ENCODE measurements at regions not wholly inside any gene's neighbourhood (a gene's known extent, or its start where the extent isn't known, plus 50 kb on each side); places are given as distances from the start of the nearest gene placed in this dataset.

DNA sequence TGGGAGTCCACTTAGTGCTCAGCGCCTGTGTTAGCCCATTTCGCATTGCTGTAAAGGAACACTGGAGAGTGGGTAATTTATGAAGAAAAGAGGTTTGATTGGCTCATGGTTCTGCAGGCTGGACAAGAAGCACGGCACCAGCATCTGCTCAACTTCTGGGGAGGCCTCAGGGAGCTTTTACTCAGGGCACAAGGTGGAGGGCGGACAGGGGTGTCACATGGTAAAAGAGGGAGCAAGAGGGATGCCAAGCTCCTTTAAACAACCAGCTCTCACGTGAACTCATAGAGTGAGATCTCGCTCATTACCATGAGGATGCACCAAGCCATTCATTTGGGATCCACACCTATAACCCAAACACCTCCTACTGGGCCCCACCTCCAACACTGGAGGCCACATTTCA lies 181.4 kb upstream of the TLE3 start:
- Histone ChIP-seq H3K27me3 (ENCODE audit: insufficient read depth, poor library complexity, severe bottlenecking) (no peaks in the 10 kb centered on the region), H3K4me1 (ENCODE audit: insufficient read depth, poor library complexity, severe bottlenecking) (no peaks in the 10 kb centered on the region), H3K9me3 (ENCODE audit: severe bottlenecking) (no peaks in the 10 kb centered on the region), H3K36me3 (ENCODE audit: low read depth) (no peaks in the 10 kb centered on the region), H3K4me3 (ENCODE audit: severe bottlenecking) (no peak overlapping the region), H3K27ac (ENCODE audit: poor library complexity, severe bottlenecking) (no peak overlapping the region)
- ATAC-seq (ENCODE audit: low read depth) (no peak), DNase-seq (ENCODE audit: low spot score) (peak; percentile 13)
- TF ChIP-seq, protein P1, sequence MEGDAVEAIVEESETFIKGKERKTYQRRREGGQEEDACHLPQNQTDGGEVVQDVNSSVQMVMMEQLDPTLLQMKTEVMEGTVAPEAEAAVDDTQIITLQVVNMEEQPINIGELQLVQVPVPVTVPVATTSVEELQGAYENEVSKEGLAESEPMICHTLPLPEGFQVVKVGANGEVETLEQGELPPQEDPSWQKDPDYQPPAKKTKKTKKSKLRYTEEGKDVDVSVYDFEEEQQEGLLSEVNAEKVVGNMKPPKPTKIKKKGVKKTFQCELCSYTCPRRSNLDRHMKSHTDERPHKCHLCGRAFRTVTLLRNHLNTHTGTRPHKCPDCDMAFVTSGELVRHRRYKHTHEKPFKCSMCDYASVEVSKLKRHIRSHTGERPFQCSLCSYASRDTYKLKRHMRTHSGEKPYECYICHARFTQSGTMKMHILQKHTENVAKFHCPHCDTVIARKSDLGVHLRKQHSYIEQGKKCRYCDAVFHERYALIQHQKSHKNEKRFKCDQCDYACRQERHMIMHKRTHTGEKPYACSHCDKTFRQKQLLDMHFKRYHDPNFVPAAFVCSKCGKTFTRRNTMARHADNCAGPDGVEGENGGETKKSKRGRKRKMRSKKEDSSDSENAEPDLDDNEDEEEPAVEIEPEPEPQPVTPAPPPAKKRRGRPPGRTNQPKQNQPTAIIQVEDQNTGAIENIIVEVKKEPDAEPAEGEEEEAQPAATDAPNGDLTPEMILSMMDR (IDR thresholded peaks at IDR 0.05; ENCODE audit: poor library complexity, severe bottlenecking): no peak

DNA sequence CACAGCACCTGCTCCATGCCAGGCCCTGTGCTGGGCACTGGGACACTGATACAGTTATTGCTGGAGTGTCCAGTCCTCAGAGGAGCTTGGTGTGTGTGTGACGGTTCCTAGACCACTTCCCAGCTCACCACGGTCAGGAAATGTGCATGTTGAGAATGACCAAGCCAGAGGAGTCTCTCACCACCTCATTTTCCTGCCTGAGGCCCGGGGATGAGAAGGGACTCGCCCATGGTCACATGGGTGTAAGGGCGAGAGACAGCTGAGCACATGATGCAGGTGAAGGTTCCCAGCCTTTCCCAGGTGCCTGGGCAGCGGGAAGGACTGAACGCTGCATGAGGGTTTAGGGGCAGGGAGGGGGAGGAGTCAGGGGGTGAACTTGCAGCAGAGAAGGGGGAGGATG lies 180.9 kb upstream of the TLE3 start:
- Histone ChIP-seq H3K27ac (ENCODE audit: poor library complexity, severe bottlenecking) (no peak overlapping the region), H3K36me3 (ENCODE audit: low read depth) (no peaks in the 10 kb centered on the region), H3K4me1 (ENCODE audit: insufficient read depth, poor library complexity, severe bottlenecking) (no peaks in the 10 kb centered on the region), H3K9me3 (ENCODE audit: severe bottlenecking) (no peaks in the 10 kb centered on the region), H3K27me3 (ENCODE audit: insufficient read depth, poor library complexity, severe bottlenecking) (no peaks in the 10 kb centered on the region), H3K4me3 (ENCODE audit: severe bottlenecking) (no peak overlapping the region)
- DNase-seq (ENCODE audit: low spot score) (peak; percentile 38), ATAC-seq (ENCODE audit: low read depth) (no peak)
- TF ChIP-seq, protein P1 (IDR thresholded peaks at IDR 0.05; ENCODE audit: poor library complexity, severe bottlenecking): no peak

DNA sequence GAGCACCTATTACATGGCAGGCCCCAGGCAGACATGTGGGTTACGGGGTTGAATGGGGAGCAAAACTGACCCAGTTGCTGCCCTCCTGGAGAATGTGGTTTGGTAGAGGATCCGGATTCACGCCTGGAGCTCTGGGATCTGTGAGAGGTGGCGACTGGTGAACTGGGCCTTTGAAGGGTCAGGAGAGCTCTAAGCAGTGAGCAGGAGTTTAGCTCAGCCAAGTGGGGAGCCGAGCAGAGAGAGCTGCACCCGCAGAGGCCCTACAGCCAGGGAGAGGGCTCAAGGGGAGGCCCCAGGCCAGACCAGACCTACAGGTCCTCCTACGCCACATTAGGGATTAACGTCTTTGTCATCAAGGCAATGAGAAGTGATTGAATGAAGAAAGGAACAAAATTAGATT lies 179.8 kb upstream of the TLE3 start:
- H3K4me1 ChIP-seq (ENCODE audit: insufficient read depth, poor library complexity, severe bottlenecking): no peaks in the 10 kb centered on the region

DNA sequence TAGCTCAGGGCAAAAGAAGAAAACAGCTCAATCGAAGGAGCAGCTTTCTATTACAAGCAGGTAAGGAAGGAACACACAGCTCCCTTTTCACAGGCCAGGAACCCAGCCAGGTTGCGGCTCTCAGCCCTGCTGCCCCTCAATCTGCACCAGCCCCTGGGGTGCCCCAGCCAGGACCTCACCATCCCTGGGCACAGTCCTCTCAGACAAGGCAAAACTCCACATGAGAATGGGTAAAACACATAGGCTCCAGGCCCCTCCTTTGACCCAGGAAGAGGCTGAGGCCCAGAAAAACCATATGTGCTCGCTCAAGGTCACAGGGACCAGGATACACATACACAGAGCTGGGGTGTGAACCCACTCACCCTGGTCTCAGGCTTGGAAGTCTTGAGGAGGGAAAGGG lies 178.7 kb upstream of the TLE3 start:
- Histone ChIP-seq H3K4me1 (ENCODE audit: insufficient read depth, poor library complexity, severe bottlenecking) (peaks cover 6% of the 10 kb centered on the region), H3K9me3 (ENCODE audit: severe bottlenecking) (no peaks in the 10 kb centered on the region), H3K27me3 (ENCODE audit: insufficient read depth, poor library complexity, severe bottlenecking) (no peaks in the 10 kb centered on the region), H3K4me3 (ENCODE audit: severe bottlenecking) (no peak overlapping the region), H3K36me3 (ENCODE audit: low read depth) (no peaks in the 10 kb centered on the region), H3K27ac (ENCODE audit: poor library complexity, severe bottlenecking) (no peak overlapping the region)
- ATAC-seq (ENCODE audit: low read depth) (no peak), DNase-seq (ENCODE audit: low spot score) (peak; percentile 41)
- TF ChIP-seq, protein P1 (IDR thresholded peaks at IDR 0.05; ENCODE audit: poor library complexity, severe bottlenecking): no peak

More for the DNA sequence above, 179.8 kb upstream of the TLE3 start:
- no peak overlapping the region for H3K27ac ChIP-seq (ENCODE audit: poor library complexity, severe bottlenecking)
- no peaks in the 10 kb centered on the region for H3K36me3 ChIP-seq (ENCODE audit: low read depth)
- TF ChIP-seq, protein P1 (IDR thresholded peaks at IDR 0.05; ENCODE audit: poor library complexity, severe bottlenecking): no peak
- DNase-seq (ENCODE audit: low spot score) (peak; percentile 50), ATAC-seq (ENCODE audit: low read depth) (no peak)
- H3K27me3 ChIP-seq (ENCODE audit: insufficient read depth, poor library complexity, severe bottlenecking): no peaks in the 10 kb centered on the region
- H3K9me3 ChIP-seq (ENCODE audit: severe bottlenecking): no peaks in the 10 kb centered on the region
- no peak overlapping the region for H3K4me3 ChIP-seq (ENCODE audit: severe bottlenecking)

DNA sequence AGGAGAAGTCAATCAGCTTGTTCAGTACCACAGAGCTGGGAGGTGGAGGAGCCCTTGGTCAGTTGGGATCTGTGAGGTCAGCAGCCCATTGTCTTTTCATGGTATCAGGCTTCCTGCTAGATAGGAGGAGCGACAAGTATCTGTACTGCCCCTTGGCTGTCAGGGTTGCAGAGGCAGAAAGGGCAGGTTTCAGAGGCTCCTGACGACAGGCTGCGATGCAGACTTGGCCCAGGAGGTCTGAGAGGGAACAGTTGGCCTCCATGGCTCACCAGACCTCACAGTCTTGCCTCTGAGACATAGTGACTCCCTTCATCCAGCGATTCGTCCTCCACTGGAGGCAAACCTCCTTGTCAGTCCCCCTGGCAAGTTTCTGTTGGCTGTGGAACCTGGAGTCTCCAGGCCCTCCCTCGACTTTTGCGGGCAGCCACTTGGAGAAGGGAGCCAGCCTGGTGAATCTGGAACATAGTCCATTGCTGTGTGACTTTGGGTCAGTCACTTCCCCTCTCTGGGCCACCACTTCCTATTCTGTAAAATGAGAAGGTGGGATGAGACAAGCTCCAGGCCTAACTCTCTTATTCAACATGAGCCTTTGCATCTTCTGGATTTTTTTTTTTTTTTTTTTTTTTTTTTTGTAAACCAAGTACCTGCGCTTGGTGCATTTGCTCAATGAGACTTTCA lies 177.9 kb upstream of the TLE3 start:
- DNase-seq (ENCODE audit: low spot score): peak; percentile 56
- H3K27ac ChIP-seq (ENCODE audit: poor library complexity, severe bottlenecking): no peak overlapping the region
- no peaks in the 10 kb centered on the region for H3K27me3 ChIP-seq (ENCODE audit: insufficient read depth, poor library complexity, severe bottlenecking)
- H3K4me3 ChIP-seq (ENCODE audit: severe bottlenecking): no peak overlapping the region
- H3K4me1 ChIP-seq (ENCODE audit: insufficient read depth, poor library complexity, severe bottlenecking): peaks cover 14% of the 10 kb centered on the region
- no peaks in the 10 kb centered on the region for H3K9me3 ChIP-seq (ENCODE audit: severe bottlenecking)
- TF ChIP-seq, protein P1 (IDR thresholded peaks at IDR 0.05; ENCODE audit: poor library complexity, severe bottlenecking): no peak
- ATAC-seq (ENCODE audit: low read depth): no peak
- no peaks in the 10 kb centered on the region for H3K36me3 ChIP-seq (ENCODE audit: low read depth)
